ENCODE measurements at regions not wholly inside any gene's neighbourhood (a gene's known extent, or its start where the extent isn't known, plus 50 kb on each side); places are given as distances from the start of the nearest gene placed in this dataset.
"Not testable (repeated sequence)": the region's sequence is repeated elsewhere in the genome, so short reads cannot be mapped to it uniquely, and the experiment has no call there.

DNA sequence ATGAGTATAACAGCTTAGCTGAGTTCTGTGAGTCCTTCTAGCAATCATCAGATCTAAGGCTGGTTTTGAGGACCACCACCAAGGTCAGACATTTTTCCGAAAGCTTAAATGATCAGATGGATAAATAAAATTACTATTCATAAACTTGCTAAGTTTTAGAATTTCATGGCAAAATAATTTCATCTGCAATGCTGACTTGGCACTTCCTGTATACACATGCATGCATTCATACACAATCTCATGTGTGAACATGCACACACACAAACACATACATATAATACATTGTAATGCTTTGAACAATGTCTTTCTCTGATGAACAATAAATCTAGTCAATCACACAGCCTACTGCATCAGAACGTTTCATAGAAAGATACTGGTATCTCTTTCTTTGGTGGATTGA, 1068.3 kb downstream of the HACE1 start:
- no peak for DNase-seq (ENCODE audit: low read depth in 3 of 3)

DNA sequence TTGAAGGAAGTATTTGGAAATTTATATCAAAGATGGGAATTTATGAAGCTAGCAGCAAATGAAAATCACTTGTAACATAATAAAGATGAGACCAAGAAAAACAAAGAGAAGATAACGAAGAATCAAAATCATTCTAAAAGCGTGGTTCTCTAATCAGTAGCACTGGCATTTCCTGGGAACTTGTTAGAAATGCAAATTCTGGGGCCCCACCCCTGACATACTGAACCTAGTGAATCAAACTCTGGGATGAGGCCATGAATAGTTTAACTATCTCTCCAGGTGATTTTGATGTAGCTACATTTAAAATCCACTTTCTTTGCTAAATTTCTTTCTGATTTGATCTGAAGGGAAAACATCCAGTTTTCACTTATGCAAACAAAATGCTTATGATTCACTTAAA, 1075.6 kb downstream of the HACE1 start:
- no peak for DNase-seq (ENCODE audit: low read depth in 3 of 3)

DNA sequence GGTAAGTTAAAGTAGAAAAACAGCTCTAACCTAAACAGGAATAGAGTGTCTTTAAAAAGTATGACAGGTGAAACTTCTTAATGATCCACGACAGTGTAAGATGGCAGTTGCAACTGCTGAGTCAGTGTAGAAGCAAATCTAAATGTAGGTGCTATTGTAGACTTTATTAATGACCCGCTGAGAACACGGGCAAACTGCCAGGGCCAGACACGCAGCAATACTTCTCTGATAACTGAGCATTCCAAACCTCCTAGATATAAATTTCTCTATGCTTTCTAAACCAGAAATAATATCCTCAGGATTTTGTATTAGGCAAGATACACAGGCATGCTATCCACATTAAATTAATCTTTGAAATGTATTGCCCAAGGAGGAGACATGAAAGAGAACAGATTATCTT, 1076.4 kb downstream of the HACE1 start:
- no peak for DNase-seq (ENCODE audit: low read depth in 3 of 3)

DNA sequence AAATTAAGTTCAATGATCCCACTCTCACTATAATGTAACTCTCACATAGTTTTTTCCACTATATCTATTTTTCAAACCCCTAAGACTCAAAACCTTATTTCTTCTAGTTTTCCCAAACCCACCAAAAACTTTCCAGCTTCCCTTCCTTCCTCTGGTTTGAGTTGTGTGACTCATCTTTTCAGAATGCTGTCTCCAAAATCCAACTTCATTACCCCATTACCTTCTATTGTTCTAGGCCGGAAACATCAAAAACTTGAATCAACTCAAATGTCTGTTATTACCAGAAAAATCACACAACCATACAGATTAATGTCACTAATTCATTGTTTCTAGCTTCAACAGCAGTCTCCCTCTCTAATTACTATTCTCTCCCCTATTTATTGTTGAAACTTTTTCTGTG, 1090.3 kb downstream of the HACE1 start:
- no peak for DNase-seq (ENCODE audit: low read depth in 3 of 3)

DNA sequence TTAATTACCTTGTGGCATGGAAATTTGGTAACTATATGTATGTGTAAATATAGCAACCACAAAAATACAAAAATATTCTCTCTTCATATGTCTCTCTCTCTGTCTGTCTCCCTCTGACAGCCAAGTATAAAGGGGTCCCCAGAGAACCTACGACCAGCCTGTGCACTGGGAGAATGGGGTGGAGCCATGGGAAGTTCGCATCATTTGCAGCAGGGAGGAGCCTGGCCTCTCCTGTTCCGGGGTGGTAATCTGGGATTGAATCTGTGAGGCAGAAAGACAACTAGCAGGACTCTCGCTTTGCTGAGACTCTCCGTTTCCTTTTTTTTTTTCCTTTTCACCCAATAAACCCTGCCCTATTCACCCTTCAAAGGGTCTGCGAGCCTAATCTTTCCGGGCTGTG, 1109.1 kb downstream of the HACE1 start:
- no peak for DNase-seq (ENCODE audit: low read depth in 3 of 3)

DNA sequence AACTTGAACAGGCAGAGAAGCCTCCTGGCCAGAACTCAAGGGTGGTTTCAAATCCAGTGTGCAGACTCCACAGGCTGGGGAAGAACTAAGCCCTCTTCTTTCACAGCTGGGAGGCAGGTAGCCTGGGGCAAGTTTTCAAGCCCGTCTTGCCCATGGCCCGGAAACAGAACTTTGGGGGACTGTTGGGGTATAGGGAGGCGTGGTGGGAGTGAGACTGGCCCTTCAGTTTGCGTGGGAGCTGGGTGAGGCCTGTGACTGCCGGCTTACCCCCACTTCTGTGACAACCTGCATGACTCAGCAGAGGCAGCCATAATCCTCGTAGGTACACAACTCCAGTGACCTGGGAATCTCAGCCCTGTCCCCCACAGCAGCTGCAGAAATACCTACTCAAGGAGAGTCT, 1125.7 kb downstream of the HACE1 start:
- DNase-seq (ENCODE audit: low read depth in 3 of 3): no peak

DNA sequence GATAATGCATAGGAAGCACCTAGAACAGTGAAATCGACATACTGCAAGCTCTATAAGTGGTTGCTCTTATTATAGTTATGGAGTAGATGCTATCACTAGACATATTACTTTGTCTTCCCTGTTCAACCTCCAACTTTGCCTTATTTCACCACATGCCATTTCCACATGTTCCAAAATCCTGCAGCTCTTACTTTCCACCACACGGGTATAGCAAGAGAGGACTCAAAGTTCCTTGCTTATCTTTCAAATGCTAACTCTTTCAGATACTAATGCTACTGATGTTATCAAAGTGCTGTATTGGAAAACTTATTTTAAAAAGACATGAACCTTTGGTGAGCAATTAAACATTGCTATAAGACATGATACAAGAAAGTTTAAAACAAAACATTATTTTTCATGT, 1130.1 kb downstream of the HACE1 start:
- DNase-seq (ENCODE audit: low read depth in 3 of 3): no peak

DNA sequence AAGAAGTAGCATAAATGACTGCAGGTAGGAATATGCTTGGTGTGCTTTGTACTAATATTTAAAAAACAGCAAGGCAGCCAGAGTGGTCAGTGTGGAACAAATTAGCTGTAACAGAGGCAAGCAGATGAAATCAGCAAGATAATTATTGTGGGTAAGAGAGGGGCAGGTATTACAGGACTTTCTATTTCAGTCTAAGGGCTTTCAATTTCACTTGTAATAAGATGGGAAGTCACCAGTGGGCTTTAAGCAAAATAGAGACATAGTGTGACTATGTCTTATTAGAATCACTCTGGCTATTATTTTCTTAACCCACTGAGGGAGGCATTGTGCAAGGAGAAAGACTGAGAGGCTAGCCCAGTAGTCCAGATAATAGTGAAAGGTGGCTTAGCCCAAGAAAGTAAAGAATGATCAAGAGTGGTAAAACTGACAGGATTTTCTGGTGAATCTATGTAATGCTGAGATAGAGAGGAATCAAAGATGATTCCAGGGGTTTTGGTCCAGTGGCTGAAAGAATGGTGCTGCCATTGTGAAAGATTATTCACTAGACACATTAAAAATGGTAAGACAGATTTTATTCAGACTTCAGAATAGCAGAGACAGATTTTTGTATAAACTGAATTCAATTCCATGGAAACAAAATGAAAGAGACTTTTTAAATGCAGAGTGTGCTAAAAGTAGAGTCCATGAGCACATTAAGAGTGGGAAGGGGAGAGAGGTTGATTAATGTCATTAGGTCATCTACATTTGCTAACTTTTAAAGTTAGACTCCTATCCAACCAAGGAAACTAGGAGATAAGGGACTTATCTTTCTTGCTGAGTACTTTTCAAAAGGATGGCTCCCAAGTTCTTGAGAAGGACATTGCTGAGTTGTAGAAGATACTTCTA, 1136.0 kb downstream of the HACE1 start:
- DNase-seq (ENCODE audit: low read depth in 3 of 3): no peak

DNA sequence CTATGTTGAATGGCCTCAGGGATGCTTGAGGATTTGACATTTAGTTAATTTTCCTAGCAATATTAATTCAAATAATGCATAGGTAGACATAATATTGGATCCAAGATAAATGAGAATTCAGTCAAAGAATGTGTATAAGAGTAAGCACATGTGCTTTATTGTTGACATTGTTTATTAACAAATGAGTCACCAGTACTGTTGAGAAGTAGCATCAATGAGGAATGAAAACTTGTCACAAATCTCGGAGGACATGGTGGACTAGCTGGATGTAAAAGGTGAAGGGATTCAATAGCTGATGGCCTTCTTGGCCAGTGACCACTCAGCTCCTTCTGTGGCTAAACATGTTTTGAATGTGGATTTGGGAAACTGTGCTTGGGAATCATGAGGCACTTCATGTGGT, 1137.0 kb downstream of the HACE1 start:
- no peak for DNase-seq (ENCODE audit: low read depth in 3 of 3)

DNA sequence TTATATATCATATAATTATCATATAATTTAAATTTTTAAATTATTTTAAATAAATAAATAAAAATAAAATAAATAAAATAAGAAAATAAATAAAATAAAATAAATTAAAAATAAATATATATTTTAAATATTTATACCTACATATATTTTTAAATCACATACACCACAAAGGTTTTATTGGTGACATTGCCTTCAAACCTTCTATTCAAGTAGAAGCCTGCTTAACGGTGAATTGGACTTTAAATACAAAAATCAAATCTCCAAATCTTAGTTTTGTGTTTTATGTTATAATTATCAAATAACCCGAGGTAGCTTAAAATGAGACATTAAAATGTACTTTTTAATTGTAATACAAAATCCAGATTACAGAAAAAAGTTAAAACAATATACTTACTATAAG, 1137.8 kb downstream of the HACE1 start:
- no peak for DNase-seq (ENCODE audit: low read depth in 3 of 3)

DNA sequence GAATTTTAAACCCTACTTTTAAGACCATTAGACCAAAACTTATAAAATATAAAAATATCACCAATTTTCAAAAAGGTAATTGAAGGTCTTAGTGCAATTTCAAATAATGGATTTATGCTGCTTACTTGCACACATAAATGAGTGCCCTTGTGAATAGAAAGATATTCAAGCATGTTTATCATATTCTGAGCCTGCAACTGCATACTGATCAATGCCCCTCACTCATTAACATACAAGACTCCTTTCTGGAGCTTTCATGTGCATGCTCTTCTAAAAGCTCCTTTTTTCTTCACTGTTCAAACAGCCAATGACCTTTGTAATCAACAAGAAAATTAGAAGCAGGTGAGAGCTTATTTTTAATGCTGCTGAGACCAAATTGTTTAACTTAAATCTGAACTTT, 1139.3 kb downstream of the HACE1 start:
- DNase-seq (ENCODE audit: low read depth in 3 of 3): no peak

DNA sequence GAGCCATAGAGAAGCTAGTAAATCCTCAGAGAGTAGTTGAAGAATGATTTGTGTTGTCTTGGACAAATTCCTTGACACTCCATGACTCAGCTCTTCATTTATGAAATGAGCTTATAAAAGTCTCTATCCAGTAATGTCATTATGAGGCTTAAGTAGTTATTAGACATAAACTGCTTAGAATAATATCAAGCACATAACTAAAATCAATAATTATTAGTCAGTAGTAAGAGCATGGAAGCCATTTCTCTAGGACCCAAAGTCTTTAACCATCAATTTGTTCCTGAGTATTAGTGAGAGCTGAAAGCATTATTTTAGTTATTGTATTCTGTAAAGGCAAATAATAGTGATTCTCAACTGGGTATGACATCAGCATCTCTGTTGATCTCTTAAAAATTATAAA, 1140.2 kb downstream of the HACE1 start:
- no peak for DNase-seq (ENCODE audit: low read depth in 3 of 3)

DNA sequence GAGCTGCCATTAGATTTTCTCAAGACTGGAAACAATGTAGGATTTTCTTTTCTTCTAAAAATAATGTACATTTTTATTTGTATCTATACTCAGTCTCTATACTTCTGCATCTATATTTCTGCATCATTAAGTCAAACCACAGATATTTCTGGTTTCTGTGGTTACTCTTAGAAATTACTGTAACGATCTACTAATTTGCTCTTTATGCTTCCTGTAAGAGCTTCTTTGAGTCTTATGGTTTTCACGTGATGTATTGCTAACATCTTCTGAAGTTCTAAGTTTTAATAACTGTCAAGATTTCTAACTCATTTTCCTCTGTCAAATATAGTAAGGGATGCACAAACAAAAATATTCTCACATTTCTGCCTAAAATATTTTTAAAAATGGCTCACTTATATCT, 1144.5 kb downstream of the HACE1 start:
- no peak for DNase-seq (ENCODE audit: low read depth in 3 of 3)

DNA sequence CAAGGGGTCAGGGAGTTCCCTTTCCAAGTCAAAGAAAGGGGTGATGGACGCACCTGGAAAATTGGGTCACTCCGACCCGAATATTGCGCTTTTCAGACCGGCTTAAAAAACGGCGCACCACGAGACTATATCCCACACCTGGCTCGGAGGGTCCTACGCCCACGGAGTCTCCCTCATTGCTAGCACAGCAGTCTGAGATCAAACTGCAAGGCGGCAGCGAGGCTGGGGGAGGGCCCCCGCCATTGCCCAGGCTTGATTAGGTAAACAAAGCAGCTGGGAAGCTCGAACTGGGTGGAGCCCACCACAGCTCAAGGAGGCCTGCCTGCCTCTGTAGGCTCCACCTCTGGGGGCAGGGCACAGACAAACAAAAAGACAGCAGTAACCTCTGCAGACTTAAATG, 1150.5 kb downstream of the HACE1 start:
- not testable (repeated sequence) for DNase-seq (ENCODE audit: low read depth in 3 of 3)

DNA sequence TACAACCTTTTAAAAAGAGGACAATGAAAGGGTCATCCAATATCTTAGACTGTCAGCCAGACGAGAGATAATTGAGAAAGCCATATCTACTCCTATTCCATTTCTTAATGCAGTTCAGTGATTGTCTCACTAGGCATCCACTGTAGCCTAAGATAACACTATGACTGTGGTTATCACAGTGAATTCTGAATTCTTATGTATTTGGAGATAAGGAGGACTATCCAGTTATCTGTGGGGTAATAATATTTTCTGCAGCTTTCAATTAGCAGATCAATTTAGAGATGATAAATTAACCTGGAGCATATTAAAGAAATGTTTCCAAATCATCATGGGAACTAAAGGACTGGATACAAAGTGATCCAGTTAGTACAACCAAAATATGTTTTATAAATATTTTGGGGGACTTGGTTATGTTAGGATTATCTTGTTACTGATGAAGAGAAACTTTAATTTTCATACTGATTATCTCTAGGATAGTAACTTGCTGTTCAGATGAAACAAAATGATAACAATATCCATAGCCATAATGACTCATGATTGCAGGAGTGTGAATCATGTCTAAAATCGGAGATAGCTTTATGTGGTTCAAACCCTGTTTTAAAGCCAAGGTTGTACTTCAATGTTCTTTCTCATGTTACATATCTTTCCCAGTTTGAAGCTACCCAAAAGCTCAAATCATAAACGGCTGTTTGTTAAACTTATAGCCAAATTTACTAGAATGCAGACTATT, 1152.0 kb downstream of the HACE1 start:
- DNase-seq (ENCODE audit: low read depth in 3 of 3): no peak

DNA sequence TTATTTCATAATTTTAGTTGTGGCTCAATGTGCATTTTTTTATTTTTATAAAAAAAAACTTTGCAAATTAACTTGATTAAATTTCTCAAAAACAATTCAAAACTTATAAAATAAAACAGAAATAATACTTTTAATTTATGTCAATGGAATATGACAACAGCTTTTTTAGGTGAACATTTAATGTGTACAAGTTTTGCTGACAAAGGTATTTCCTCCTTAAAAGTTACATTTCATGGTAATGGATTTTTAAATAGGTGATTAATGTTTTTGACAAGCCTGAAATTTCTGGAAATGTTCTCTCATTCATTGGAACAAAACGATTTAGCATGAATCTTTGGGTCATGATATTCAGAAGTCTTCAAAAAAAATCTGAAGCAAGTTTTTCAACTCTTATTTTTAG, 1160.0 kb downstream of the HACE1 start:
- no peak for DNase-seq (ENCODE audit: low read depth in 3 of 3)

DNA sequence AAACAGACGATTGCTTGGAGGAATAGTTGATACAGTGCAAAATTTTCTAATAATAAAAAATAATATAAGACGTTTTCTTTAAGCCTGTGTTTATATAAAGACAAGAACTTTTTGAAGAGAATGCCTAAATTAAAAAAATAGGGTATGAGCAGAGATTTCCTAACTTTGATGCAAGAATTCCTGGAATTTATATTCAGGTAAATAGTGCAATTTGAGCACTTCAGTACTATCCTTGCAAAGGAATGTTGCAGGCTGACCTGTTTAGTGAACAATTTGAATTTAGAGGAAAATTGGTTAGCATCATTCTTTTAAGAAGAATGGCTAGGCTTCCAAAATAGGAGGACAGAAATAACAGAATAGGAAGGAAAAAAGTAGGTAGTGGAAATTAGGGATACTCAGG, 1172.3 kb downstream of the HACE1 start:
- no peak for DNase-seq (ENCODE audit: low read depth in 3 of 3)

DNA sequence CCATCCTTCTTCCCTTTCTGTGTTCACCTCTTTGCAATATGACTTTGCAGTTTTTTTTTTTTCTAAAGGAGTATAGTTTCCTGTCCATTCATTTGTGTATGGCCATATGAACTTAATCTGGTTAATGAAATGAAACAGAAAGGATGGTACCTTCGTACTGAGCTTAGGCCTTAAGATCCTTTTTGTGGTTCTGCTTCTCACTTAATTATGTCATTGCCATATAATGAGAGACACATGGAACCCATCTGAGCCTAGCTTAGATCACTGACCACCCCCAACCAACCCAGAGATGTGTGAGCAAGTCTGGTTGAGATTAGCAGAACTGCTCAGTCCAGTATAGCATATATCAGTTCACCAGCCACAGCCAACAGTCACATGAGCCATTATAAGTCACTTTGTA, 1179.6 kb downstream of the HACE1 start:
- DNase-seq (ENCODE audit: low read depth in 3 of 3): no peak

DNA sequence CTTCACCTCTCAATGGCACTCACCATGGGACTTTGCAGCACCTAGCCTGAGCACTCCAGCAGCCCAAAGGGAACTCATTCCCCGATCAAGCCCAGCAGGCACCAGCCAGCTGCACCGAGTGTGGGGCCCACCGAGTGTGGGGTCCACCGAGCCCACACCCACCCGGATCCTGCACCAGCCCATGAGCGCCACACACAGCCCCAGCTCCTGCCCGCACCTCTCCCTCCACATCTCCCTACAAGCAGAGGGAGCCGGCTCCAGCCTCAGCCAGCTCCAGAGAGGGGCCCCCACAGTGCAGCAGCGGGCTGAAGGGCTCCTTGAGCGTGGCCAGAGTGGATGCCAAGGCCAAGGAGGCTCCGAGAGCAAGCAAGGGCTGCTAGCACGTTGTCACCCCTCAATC, 1182.4 kb downstream of the HACE1 start:
- DNase-seq (ENCODE audit: low read depth in 3 of 3): no peak

DNA sequence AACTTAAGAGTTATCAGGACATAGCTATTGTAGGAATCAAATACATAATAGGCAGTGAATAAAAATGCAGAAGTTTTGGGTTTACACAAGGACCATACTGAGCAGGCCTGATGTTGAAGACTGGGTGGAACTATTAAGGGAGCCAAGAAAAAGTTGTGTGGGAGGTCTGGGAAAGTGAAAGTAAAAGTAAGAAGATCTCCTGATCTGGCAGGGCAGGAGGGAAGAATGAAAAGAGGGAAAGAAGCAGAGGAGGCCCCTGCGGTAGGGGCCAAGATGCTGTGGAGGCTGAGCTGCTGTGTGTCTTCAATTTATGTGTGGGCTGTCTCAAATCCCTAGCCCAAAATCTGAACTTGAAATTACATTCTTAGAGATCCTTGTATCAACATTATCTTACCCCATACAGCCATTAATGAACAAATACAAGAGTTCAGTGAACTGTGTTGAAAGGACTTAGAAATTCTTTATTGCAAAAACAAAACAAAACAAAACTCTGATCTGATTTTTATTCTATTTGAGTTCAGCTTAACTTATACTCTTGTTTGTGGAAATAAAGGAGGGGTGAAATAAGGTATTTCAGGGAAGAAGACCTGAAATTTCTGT, 1183.8 kb downstream of the HACE1 start:
- DNase-seq (ENCODE audit: low read depth in 3 of 3): no peak

DNA sequence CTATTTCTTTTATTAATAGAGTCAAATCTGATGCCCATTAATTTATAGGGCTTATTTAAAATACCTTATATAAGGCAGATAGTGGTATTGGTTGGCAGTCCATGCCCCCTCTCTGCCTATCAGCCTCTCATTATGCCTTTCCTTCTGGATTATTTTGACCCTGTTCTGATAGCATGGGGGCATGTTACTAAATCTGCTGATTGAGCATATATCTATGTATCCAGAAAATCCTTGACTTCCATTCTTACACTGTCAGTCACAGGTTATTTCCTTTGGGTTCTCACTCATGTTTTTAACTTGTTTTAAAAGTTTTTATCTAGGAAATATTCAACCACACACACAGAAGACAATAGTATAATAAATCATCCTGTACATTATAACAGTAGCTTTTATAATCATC, 1184.9 kb downstream of the HACE1 start:
- no peak for DNase-seq (ENCODE audit: low read depth in 3 of 3)

DNA sequence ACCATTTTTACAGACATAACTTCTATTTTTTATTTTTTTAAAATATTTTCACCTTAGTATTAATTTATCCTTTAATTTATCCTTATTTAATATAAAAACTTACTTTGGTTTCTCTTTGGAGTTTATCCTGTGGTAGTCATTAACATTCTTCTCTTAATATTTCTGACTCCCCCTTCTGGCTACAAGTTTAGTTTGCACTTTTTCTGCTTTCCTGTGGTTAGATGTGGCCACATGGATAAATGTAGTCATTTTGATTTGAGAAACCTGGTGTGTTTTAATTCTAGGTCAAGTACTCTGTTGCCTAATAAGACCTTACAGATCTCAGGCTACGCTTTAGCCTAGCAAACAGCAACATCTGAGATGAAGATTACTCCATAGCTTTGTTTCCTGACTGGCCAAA, 1187.5 kb downstream of the HACE1 start:
- DNase-seq (ENCODE audit: low read depth in 3 of 3): no peak

DNA sequence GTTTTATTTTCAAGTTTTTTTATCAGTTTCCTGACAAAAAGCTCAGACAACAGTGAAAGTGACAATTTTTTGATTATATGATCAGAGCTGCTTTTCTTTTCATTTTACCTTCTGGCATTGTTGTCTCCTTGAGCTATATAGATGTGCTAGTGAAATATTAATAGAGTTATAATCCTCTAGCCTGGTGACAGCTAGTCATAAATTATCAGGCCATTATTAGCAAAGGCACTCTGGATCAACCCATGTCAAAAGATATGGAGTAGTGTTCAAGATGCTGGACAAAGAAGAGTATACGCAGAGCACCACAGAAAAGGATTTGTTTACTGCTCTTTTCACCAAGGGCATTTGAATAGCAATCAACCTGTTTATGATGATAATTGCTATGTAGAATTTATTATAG, 1230.1 kb downstream of the HACE1 start:
- DNase-seq (ENCODE audit: low read depth in 3 of 3): no peak
